ENCODE measurements at regions not wholly inside any gene's neighbourhood (a gene's known extent, or its start where the extent isn't known, plus 50 kb on each side); places are given as distances from the start of the nearest gene placed in this dataset.
"Not testable (repeated sequence)": the region's sequence is repeated elsewhere in the genome, so short reads cannot be mapped to it uniquely, and the experiment has no call there.

- DNase-seq (ENCODE audit: low spot score) = no peak
These were observed 354.6 kb downstream of the ZNF326 start for GRCh38 chr1:90349510-90349909.

- no peak for DNase-seq (ENCODE audit: low spot score)
These were observed 354.0 kb downstream of the ZNF326 start for GRCh38 chr1:90348934-90349333.

GRCh38 chr1:90348459-90348858 is 353.5 kb downstream of the ZNF326 start:
- DNase-seq (ENCODE audit: low spot score) = not testable (repeated sequence)

GRCh38 chr1:90347366-90347765 is 352.5 kb downstream of the ZNF326 start:
- no peak for DNase-seq (ENCODE audit: low spot score)

- DNase-seq (ENCODE audit: low spot score) = no peak
These were observed 351.8 kb downstream of the ZNF326 start for GRCh38 chr1:90346757-90347156.

GRCh38 chr1:90346349-90346748 is 351.4 kb downstream of the ZNF326 start:
- no peak for DNase-seq (ENCODE audit: low spot score)

- no peak for DNase-seq (ENCODE audit: low spot score)
These were observed 350.2 kb downstream of the ZNF326 start for GRCh38 chr1:90344963-90345730.

- DNase-seq (ENCODE audit: low spot score) = no peak
These were observed 346.6 kb downstream of the ZNF326 start for GRCh38 chr1:90341516-90341915.

- DNase-seq (ENCODE audit: low spot score) = no peak
These were observed 345.7 kb downstream of the ZNF326 start for GRCh38 chr1:90340606-90341005.

- DNase-seq (ENCODE audit: low spot score) = no peak
These were observed 344.9 kb downstream of the ZNF326 start for GRCh38 chr1:90339811-90340210.

GRCh38 chr1:90336552-90337324 is 341.8 kb downstream of the ZNF326 start:
- DNase-seq (ENCODE audit: low spot score) = no peak

- no peak for DNase-seq (ENCODE audit: low spot score)
These were observed 340.6 kb downstream of the ZNF326 start for GRCh38 chr1:90335558-90335957.

GRCh38 chr1:90334137-90334536 is 339.2 kb downstream of the ZNF326 start:
- DNase-seq (ENCODE audit: low spot score) = no peak

GRCh38 chr1:90325168-90325567 is 330.3 kb downstream of the ZNF326 start:
- no peak for DNase-seq (ENCODE audit: low spot score)

GRCh38 chr1:90322186-90322585 is 327.3 kb downstream of the ZNF326 start:
- DNase-seq (ENCODE audit: low spot score) = no peak

- DNase-seq (ENCODE audit: low spot score) = no peak
These were observed 325.0 kb downstream of the ZNF326 start for GRCh38 chr1:90319918-90320317.

- DNase-seq (ENCODE audit: low spot score) = no peak
These were observed 323.5 kb downstream of the ZNF326 start for GRCh38 chr1:90318431-90318830.

- DNase-seq (ENCODE audit: low spot score) = no peak
These were observed 322.7 kb downstream of the ZNF326 start for GRCh38 chr1:90317628-90318027.

GRCh38 chr1:90314533-90314932 is 319.6 kb downstream of the ZNF326 start:
- no peak for DNase-seq (ENCODE audit: low spot score)

GRCh38 chr1:90313778-90314177 is 318.9 kb downstream of the ZNF326 start:
- no peak for DNase-seq (ENCODE audit: low spot score)

- DNase-seq (ENCODE audit: low spot score) = no peak
These were observed 314.9 kb downstream of the ZNF326 start for GRCh38 chr1:90309806-90310205.

- DNase-seq (ENCODE audit: low spot score) = no peak
These were observed 313.5 kb downstream of the ZNF326 start for GRCh38 chr1:90308421-90308820.

GRCh38 chr1:90305577-90305976 is 310.7 kb downstream of the ZNF326 start:
- DNase-seq (ENCODE audit: low spot score) = no peak

Data from A172 (cell line).